ENCODE measurements at regions not wholly inside any gene's neighbourhood (a gene's known extent, or its start where the extent isn't known, plus 50 kb on each side); places are given as distances from the start of the nearest gene placed in this dataset.
A peak's percentile ranks its signal among the peaks of the same experiment; 100 is the strongest.

DNA sequence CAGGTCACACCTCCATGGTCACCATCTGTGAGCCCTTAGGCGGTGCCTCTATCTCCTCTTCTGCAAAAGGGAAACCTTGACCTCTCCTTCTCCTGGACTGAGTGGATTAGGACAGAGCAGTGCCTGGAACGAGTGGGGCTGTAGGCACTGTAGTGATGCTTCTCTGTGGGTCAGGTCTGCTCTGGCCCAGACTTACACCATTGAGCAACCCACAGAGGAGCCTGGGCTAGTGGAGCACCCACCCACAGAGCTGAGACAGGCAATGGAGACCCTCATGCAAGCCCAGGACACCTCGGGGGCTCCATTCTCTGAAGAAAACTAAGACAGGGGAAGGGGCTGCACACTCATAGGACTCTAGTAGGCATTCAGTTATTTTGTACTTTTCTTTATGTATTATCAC lies 400.6 kb downstream of the GADD45G start:
- H2BK5ac ChIP-seq (ENCODE audit: low read depth, low read length, poor library complexity, severe bottlenecking): no peak overlapping the region
- H3K36me3 ChIP-seq (ENCODE audit: control insufficient read depth in 1 of 2, insufficient read depth in 2 of 2, low read depth in 1 of 2, low read length in 2 of 2): no peaks in the 10 kb centered on the region
- H3K79me1 ChIP-seq (replicated peaks; ENCODE audit: low read length, poor library complexity, severe bottlenecking): no peaks in the 10 kb centered on the region
- no peak overlapping the region for H2AFZ ChIP-seq (ENCODE audit: low read depth, low read length)
- no peak overlapping the region for H3K9ac ChIP-seq (ENCODE audit: low read length)
- H3K9me3 ChIP-seq (ENCODE audit: control insufficient read depth, low read length): no peaks in the 10 kb centered on the region
- H3K14ac ChIP-seq (ENCODE audit: low read length in 2 of 2): no peak overlapping the region
- H2BK12ac ChIP-seq (ENCODE audit: low read length in 2 of 2): no peak overlapping the region
- no peak for DNase-seq
- H3K23ac ChIP-seq (ENCODE audit: low read length in 2 of 2): no peak overlapping the region
- H3K27ac ChIP-seq (ENCODE audit: low read length, poor library complexity, severe bottlenecking): no peak overlapping the region
- H3K4me3 ChIP-seq (ENCODE audit: insufficient read depth in 1 of 2, low read depth in 1 of 2, low read length in 2 of 2): no peak overlapping the region
- H2BK15ac ChIP-seq (ENCODE audit: low read depth, poor library complexity, severe bottlenecking): no peak overlapping the region
- no peak overlapping the region for H2BK120ac ChIP-seq (ENCODE audit: low read depth, low read length)
- WGBS: 100% methylated on average over 3 of the region's 3 CpGs
- no peak overlapping the region for H3K4ac ChIP-seq (ENCODE audit: low read depth in 1 of 2, low read length in 2 of 2)
- H3K18ac ChIP-seq (ENCODE audit: low read depth in 1 of 2, low read length in 2 of 2): no peak overlapping the region
- H3K27me3 ChIP-seq (ENCODE audit: control insufficient read depth in 1 of 2, insufficient read depth in 1 of 2, low read length in 2 of 2): no peaks in the 10 kb centered on the region
- H4K8ac ChIP-seq (ENCODE audit: low read length): no peak overlapping the region
- H4K91ac ChIP-seq (ENCODE audit: low read length): no peak overlapping the region
- H3K4me2 ChIP-seq (ENCODE audit: low read length, poor library complexity, severe bottlenecking): no peak overlapping the region
- no peak overlapping the region for H2AK5ac ChIP-seq (ENCODE audit: low read length, severe bottlenecking)
- peaks cover 9% of the 10 kb centered on the region for H3K4me1 ChIP-seq (ENCODE audit: control insufficient read depth, insufficient read depth, low read depth, low read length)

DNA sequence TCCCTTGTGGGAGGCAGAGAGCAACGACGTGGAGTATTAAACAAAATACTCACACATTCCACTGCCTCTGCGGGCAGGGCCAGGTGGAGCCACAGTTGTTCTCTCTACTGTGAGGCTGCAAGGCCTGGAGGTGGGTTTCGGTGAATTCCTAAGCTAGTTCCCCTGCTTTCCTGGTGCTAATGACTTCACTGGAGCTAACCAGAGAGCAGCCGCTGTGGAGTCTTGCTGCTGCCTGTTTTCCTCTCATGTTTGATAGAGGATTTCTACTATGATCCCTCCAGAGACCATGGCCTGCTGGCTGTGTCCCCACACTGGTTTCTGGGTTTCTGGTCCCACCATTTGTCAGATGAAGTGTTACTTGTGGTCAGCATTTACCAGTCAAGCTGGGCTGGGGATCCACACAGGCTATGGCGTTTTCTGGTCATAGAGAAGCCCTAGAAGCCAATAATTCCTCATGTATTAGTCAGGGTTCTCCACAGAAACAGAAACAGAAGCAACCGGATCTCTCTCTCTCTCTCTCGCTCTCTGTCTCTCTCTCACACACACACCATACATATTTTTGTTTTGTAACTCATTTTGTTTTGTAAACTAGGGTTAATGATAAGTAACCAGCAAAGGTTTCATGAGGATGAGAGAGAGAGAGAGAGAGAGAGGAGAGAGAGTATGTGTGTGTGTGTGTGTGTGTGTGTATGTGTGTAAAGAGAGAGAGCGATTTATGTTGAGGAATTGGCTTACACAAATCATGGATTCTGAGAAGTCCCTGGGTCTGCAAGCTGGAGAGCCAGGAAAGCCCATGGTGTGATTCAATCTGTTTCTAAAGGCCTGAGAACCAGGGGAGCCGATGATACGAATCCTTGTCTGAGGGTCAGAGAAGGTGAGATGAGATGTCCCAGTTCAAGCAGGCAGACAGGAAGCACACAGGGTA lies 403.0 kb downstream of the GADD45G start:
- peak overlapping the region; percentile 87 for H2BK120ac ChIP-seq (ENCODE audit: low read depth, low read length)
- H3K27me3 ChIP-seq (ENCODE audit: control insufficient read depth in 1 of 2, insufficient read depth in 1 of 2, low read length in 2 of 2): no peaks in the 10 kb centered on the region
- H3K9ac ChIP-seq (ENCODE audit: low read length): peak overlapping the region; percentile 74
- H2BK15ac ChIP-seq (ENCODE audit: low read depth, poor library complexity, severe bottlenecking): peak overlapping the region; percentile 39
- H3K4me2 ChIP-seq (ENCODE audit: low read length, poor library complexity, severe bottlenecking): no peak overlapping the region
- H3K14ac ChIP-seq (ENCODE audit: low read length in 2 of 2): peak overlapping the region in 1 of 2 experiments; percentile 9
- peak overlapping the region; percentile 86 for H2BK5ac ChIP-seq (ENCODE audit: low read depth, low read length, poor library complexity, severe bottlenecking)
- H4K8ac ChIP-seq (ENCODE audit: low read length): peak overlapping the region; percentile 79
- H3K4ac ChIP-seq (ENCODE audit: low read depth in 1 of 2, low read length in 2 of 2): peak overlapping the region; percentile 10 to 87
- H3K18ac ChIP-seq (ENCODE audit: low read depth in 1 of 2, low read length in 2 of 2): peak overlapping the region; percentile 67 to 86
- peak overlapping the region; percentile 98 for H3K27ac ChIP-seq (ENCODE audit: low read length, poor library complexity, severe bottlenecking)
- peak overlapping the region; percentile 44 to 99 for H2BK12ac ChIP-seq (ENCODE audit: low read length in 2 of 2)
- H4K91ac ChIP-seq (ENCODE audit: low read length): peak overlapping the region; percentile 92
- no peaks in the 10 kb centered on the region for H3K36me3 ChIP-seq (ENCODE audit: control insufficient read depth in 1 of 2, insufficient read depth in 2 of 2, low read depth in 1 of 2, low read length in 2 of 2)
- no peak overlapping the region for H3K23ac ChIP-seq (ENCODE audit: low read length in 2 of 2)
- peaks cover 6% of the 10 kb centered on the region for H3K4me1 ChIP-seq (ENCODE audit: control insufficient read depth, insufficient read depth, low read depth, low read length)
- H3K79me1 ChIP-seq (replicated peaks; ENCODE audit: low read length, poor library complexity, severe bottlenecking): no peaks in the 10 kb centered on the region
- peak overlapping the region; percentile 79 for H2AFZ ChIP-seq (ENCODE audit: low read depth, low read length)
- DNase-seq: peak; percentile 96
- no peaks in the 10 kb centered on the region for H3K9me3 ChIP-seq (ENCODE audit: control insufficient read depth, low read length)
- WGBS: 36% methylated on average over 9 of the region's 11 CpGs
- H3K4me3 ChIP-seq (ENCODE audit: insufficient read depth in 1 of 2, low read depth in 1 of 2, low read length in 2 of 2): peak overlapping the region in 1 of 2 experiments; percentile 42
- H2AK5ac ChIP-seq (ENCODE audit: low read length, severe bottlenecking): peak overlapping the region; percentile 47

- no peaks in the 10 kb centered on the region for H3K36me3 ChIP-seq (ENCODE audit: control insufficient read depth in 1 of 2, insufficient read depth in 2 of 2, low read depth in 1 of 2, low read length in 2 of 2)
- no peak overlapping the region for H3K9ac ChIP-seq (ENCODE audit: low read length)
- no peak overlapping the region for H3K23ac ChIP-seq (ENCODE audit: low read length in 2 of 2)
- DNase-seq: no peak
- H2AFZ ChIP-seq (ENCODE audit: low read depth, low read length): no peak overlapping the region
- H2BK15ac ChIP-seq (ENCODE audit: low read depth, poor library complexity, severe bottlenecking): no peak overlapping the region
- no peaks in the 10 kb centered on the region for H3K79me1 ChIP-seq (replicated peaks; ENCODE audit: low read length, poor library complexity, severe bottlenecking)
- no peak overlapping the region for H3K4me2 ChIP-seq (ENCODE audit: low read length, poor library complexity, severe bottlenecking)
- H3K4me1 ChIP-seq (ENCODE audit: control insufficient read depth, insufficient read depth, low read depth, low read length): peaks cover 6% of the 10 kb centered on the region
- no peak overlapping the region for H3K4me3 ChIP-seq (ENCODE audit: insufficient read depth in 1 of 2, low read depth in 1 of 2, low read length in 2 of 2)
- H3K9me3 ChIP-seq (ENCODE audit: control insufficient read depth, low read length): no peaks in the 10 kb centered on the region
- H2BK5ac ChIP-seq (ENCODE audit: low read depth, low read length, poor library complexity, severe bottlenecking): no peak overlapping the region
- peaks cover 0 to 7% of the 10 kb centered on the region in 2 experiments for H3K27me3 ChIP-seq (ENCODE audit: control insufficient read depth in 1 of 2, insufficient read depth in 1 of 2, low read length in 2 of 2)
- no peak overlapping the region for H2AK5ac ChIP-seq (ENCODE audit: low read length, severe bottlenecking)
- no peak overlapping the region for H3K4ac ChIP-seq (ENCODE audit: low read depth in 1 of 2, low read length in 2 of 2)
- H4K91ac ChIP-seq (ENCODE audit: low read length): no peak overlapping the region
- H2BK120ac ChIP-seq (ENCODE audit: low read depth, low read length): no peak overlapping the region
- H3K14ac ChIP-seq (ENCODE audit: low read length in 2 of 2): no peak overlapping the region
- H2BK12ac ChIP-seq (ENCODE audit: low read length in 2 of 2): no peak overlapping the region
- H3K27ac ChIP-seq (ENCODE audit: low read length, poor library complexity, severe bottlenecking): no peak overlapping the region
- WGBS: 92% methylated on average over 4 of the region's 4 CpGs
- H4K8ac ChIP-seq (ENCODE audit: low read length): no peak overlapping the region
- H3K18ac ChIP-seq (ENCODE audit: low read depth in 1 of 2, low read length in 2 of 2): no peak overlapping the region
Measured at GRCh38 chr9:90009447-90009846, 404.6 kb downstream of the GADD45G start.

DNA sequence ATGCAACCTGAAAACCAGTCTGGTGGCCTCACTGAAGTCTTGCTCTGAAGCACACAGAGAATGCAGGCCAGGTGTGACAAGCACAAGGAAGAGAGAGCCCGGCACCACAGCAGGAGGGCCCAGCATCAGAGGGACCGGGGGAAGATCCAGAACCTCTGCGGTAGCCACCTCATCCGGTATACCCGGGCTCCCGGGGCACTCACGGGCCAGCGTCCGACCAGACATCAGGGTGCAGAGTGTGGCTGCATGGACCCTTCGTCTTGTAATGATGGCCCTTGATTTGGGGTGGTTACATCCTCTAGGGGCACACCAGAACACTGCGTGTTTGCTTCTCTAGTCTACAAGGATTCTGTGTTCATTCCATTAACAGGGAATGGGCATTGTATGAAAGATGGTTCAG lies 406.0 kb downstream of the GADD45G start:
- Histone ChIP-seq H3K14ac (ENCODE audit: low read length in 2 of 2) (no peak overlapping the region), H4K8ac (ENCODE audit: low read length) (no peak overlapping the region), H2BK5ac (ENCODE audit: low read depth, low read length, poor library complexity, severe bottlenecking) (no peak overlapping the region), H2BK12ac (ENCODE audit: low read length in 2 of 2) (no peak overlapping the region), H3K4me1 (ENCODE audit: control insufficient read depth, insufficient read depth, low read depth, low read length) (peaks cover 6% of the 10 kb centered on the region), H2AFZ (ENCODE audit: low read depth, low read length) (no peak overlapping the region), H3K27me3 (ENCODE audit: control insufficient read depth in 1 of 2, insufficient read depth in 1 of 2, low read length in 2 of 2) (peaks cover 0 to 12% of the 10 kb centered on the region in 2 experiments), H3K4ac (ENCODE audit: low read depth in 1 of 2, low read length in 2 of 2) (no peak overlapping the region), H3K36me3 (ENCODE audit: control insufficient read depth in 1 of 2, insufficient read depth in 2 of 2, low read depth in 1 of 2, low read length in 2 of 2) (no peaks in the 10 kb centered on the region), H2BK120ac (ENCODE audit: low read depth, low read length) (no peak overlapping the region), H2AK5ac (ENCODE audit: low read length, severe bottlenecking) (no peak overlapping the region), H3K9me3 (ENCODE audit: control insufficient read depth, low read length) (no peaks in the 10 kb centered on the region), H3K27ac (ENCODE audit: low read length, poor library complexity, severe bottlenecking) (no peak overlapping the region), H3K4me2 (ENCODE audit: low read length, poor library complexity, severe bottlenecking) (no peak overlapping the region), H3K23ac (ENCODE audit: low read length in 2 of 2) (no peak overlapping the region), H3K9ac (ENCODE audit: low read length) (no peak overlapping the region), H3K4me3 (ENCODE audit: insufficient read depth in 1 of 2, low read depth in 1 of 2, low read length in 2 of 2) (no peak overlapping the region), H4K91ac (ENCODE audit: low read length) (no peak overlapping the region), H3K79me1 (replicated peaks; ENCODE audit: low read length, poor library complexity, severe bottlenecking) (no peaks in the 10 kb centered on the region), H2BK15ac (ENCODE audit: low read depth, poor library complexity, severe bottlenecking) (no peak overlapping the region), H3K18ac (ENCODE audit: low read depth in 1 of 2, low read length in 2 of 2) (no peak overlapping the region)
- no peak for DNase-seq
- 94% methylated on average over 11 of the region's 11 CpGs for WGBS
